ENCODE measurements at regions not wholly inside any gene's neighbourhood (a gene's known extent, or its start where the extent isn't known, plus 50 kb on each side); places are given as distances from the start of the nearest gene placed in this dataset.

GRCh38 chr20:12074111-12074655 is 156.5 kb downstream of the BTBD3 start:
- no peaks in the 10 kb centered on the region for H3K9me3 ChIP-seq
- H3K4me3 ChIP-seq = no peak overlapping the region
- H3K4me1 ChIP-seq = no peaks in the 10 kb centered on the region
- intact Hi-C loops (cut with DNase I) = no loop called here
- H3K27me3 ChIP-seq = no peaks in the 10 kb centered on the region
- no peak overlapping the region for H3K27ac ChIP-seq
- DNase-seq = no peak
- no peak overlapping the region for H3K9ac ChIP-seq (ENCODE audit: low read depth in 2 of 2, low read length in 2 of 2)
- no peak for TF ChIP-seq CTCF (IDR thresholded peaks at IDR 0.05)
- no peaks in the 10 kb centered on the region for H3K36me3 ChIP-seq

- TF ChIP-seq CTCF (IDR thresholded peaks at IDR 0.05) = no peak
- no peaks in the 10 kb centered on the region for H3K9me3 ChIP-seq
- H3K27ac ChIP-seq = no peak overlapping the region
- no peaks in the 10 kb centered on the region for H3K27me3 ChIP-seq
- no peaks in the 10 kb centered on the region for H3K36me3 ChIP-seq
- no peaks in the 10 kb centered on the region for H3K4me1 ChIP-seq
- no peak overlapping the region for H3K4me3 ChIP-seq
- intact Hi-C loops (cut with DNase I) = no loop called here
- no peak overlapping the region for H3K9ac ChIP-seq (ENCODE audit: low read depth in 2 of 2, low read length in 2 of 2)
- DNase-seq = no peak
Observed at GRCh38 chr20:12076200-12076599, 158.5 kb downstream of the BTBD3 start.

GRCh38 chr20:12077875-12078274 is 160.2 kb downstream of the BTBD3 start:
- Histone ChIP-seq H3K4me3 (no peak overlapping the region), H3K4me1 (no peaks in the 10 kb centered on the region), H3K27me3 (no peaks in the 10 kb centered on the region), H3K9me3 (no peaks in the 10 kb centered on the region), H3K27ac (no peak overlapping the region), H3K36me3 (no peaks in the 10 kb centered on the region), H3K9ac (ENCODE audit: low read depth in 2 of 2, low read length in 2 of 2) (no peak overlapping the region)
- TF ChIP-seq CTCF (IDR thresholded peaks at IDR 0.05) = no peak
- intact Hi-C loops (cut with DNase I) = no loop called here
- no peak for DNase-seq

- DNase-seq = no peak
- intact Hi-C loops (cut with DNase I) = no loop called here
Observed at GRCh38 chr20:12079490-12079889, 161.8 kb downstream of the BTBD3 start.

GRCh38 chr20:12083269-12083668 is 165.6 kb downstream of the BTBD3 start:
- intact Hi-C loops (cut with DNase I) = no loop called here
- Histone ChIP-seq H3K27me3 (no peaks in the 10 kb centered on the region), H3K27ac (no peak overlapping the region), H3K9me3 (no peaks in the 10 kb centered on the region), H3K9ac (ENCODE audit: low read depth in 2 of 2, low read length in 2 of 2) (no peak overlapping the region), H3K4me1 (peaks cover 5% of the 10 kb centered on the region), H3K36me3 (no peaks in the 10 kb centered on the region), H3K4me3 (no peak overlapping the region)
- DNase-seq = no peak
- no peak for TF ChIP-seq CTCF (IDR thresholded peaks at IDR 0.05)

More at GRCh38 chr20:12079490-12079889, 161.8 kb downstream of the BTBD3 start:
- peaks cover 5% of the 10 kb centered on the region for H3K4me1 ChIP-seq
- no peak for TF ChIP-seq CTCF (IDR thresholded peaks at IDR 0.05)
- H3K27ac ChIP-seq = no peak overlapping the region
- no peaks in the 10 kb centered on the region for H3K36me3 ChIP-seq
- H3K4me3 ChIP-seq = no peak overlapping the region
- H3K9me3 ChIP-seq = no peaks in the 10 kb centered on the region
- H3K27me3 ChIP-seq = no peaks in the 10 kb centered on the region
- no peak overlapping the region for H3K9ac ChIP-seq (ENCODE audit: low read depth in 2 of 2, low read length in 2 of 2)
